Retinal pigment epithelial cell (primary cell): ENCODE measurements at regions not wholly inside any gene's neighbourhood (a gene's known extent, or its start where the extent isn't known, plus 50 kb on each side); places are given as distances from the start of the nearest gene placed in this dataset.

Experiments used
- DNase-seq: peaks from one replicate; pipeline ENCODE4 v3.0.0-alpha.2; 2010; ENCODE audit warnings: low read depth
- H3K4me3 ChIP-seq: 2 replicates; pipeline ENCODE4 v1.5.1; 2011; ENCODE audit warnings: mild to moderate bottlenecking, low read length, control low read depth, moderate library complexity
- TF ChIP-seq, protein P1 (sequence below): conservative IDR thresholded peaks from 2 replicates; pipeline ENCODE4 v1.5.1; 2011; ENCODE audit warnings: low read depth, low read length, control low read depth, inconsistent platforms

- no peak overlapping the region for H3K4me3 ChIP-seq
- TF ChIP-seq, protein P1, sequence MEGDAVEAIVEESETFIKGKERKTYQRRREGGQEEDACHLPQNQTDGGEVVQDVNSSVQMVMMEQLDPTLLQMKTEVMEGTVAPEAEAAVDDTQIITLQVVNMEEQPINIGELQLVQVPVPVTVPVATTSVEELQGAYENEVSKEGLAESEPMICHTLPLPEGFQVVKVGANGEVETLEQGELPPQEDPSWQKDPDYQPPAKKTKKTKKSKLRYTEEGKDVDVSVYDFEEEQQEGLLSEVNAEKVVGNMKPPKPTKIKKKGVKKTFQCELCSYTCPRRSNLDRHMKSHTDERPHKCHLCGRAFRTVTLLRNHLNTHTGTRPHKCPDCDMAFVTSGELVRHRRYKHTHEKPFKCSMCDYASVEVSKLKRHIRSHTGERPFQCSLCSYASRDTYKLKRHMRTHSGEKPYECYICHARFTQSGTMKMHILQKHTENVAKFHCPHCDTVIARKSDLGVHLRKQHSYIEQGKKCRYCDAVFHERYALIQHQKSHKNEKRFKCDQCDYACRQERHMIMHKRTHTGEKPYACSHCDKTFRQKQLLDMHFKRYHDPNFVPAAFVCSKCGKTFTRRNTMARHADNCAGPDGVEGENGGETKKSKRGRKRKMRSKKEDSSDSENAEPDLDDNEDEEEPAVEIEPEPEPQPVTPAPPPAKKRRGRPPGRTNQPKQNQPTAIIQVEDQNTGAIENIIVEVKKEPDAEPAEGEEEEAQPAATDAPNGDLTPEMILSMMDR = no peak
- DNase-seq = no peak
Measured at GRCh38 chr7:115274-115911, 77.0 kb upstream of the FAM20C start.

GRCh38 chr7:116188-116981, 76.0 kb upstream of the FAM20C start:
- H3K4me3 ChIP-seq = no peak overlapping the region
- DNase-seq = no peak
- TF ChIP-seq, protein P1 = no peak

DNA sequence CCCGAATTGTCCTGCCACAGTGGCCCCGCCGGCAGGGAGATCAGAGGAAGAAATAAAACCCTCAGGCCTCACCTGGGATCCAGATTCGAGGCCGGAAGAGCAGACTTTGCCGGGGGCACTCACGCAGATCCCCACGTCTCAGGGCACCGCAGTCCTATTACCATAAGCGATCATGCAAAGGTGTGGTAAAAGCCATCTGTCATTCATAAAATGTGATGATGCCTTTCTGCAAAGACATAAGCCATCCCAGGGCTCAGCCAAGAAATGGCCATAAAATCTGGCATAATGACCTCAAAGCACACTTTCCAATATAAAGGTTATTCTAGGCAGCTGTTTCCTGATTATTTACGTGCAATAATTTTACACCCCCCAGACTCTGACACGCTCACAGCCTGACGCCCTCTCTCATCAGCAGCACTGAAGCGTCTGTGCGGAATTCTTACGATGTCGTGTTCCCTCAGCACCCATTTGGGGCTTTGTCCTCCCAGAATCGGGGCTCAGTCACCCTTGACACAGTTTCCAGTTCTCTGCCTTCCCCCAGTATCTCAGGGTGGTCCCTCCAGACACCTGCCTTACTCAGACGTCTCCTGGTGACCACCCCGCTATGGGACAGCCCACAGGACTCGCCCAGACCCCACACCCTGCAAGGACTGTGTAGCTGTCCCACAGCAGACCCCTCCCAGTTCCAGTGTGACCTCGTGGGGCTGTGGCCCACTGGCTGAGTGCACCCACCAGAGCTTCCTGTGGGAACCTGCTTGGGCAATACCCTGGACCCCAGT, 74.3 kb upstream of the FAM20C start:
- DNase-seq = no peak
- H3K4me3 ChIP-seq = no peak overlapping the region
- TF ChIP-seq, protein P1 = no peak

- no peak overlapping the region for H3K4me3 ChIP-seq
- no peak for DNase-seq
Measured at GRCh38 chr7:118615-119391, 73.6 kb upstream of the FAM20C start.

DNA sequence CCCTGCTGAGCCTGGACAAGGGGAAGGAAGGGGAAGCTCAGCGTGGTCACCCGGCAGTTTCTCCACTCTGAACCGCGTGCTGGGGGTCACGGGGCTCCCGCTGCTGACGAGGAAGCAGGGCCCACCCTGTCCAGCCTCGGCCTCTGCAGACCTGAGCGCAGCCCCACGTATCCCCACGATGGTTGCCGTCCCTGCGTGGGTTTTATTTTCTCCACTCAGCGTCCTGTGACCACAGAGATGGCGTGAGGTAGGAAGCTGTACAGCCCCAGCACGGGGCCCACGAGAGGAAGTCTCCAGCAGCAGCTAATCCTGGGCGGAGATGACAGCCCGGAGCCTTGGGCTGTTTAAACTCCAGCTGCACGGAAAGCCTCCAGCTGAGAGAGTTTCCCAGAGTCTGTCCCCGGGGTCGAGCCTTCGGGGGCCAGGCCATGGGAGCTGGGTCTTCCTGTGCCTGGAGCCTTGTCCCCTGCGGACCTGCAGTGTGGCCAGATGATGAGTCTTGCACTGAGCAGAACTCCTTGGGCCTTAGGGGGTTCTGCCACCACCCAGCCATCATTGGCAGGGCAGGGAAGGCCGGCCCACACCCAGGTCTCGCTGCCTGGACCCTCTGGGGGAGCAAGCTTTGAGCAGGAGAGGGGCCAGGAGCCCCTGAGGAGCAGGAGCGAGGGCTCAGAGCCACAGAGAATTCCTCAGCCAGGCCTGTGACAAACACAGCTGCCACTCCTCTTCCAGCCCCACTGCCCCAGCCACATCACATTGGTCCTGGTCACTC, 72.8 kb upstream of the FAM20C start:
- no peak for DNase-seq
- no peak overlapping the region for H3K4me3 ChIP-seq
- TF ChIP-seq, protein P1 = no peak

More at GRCh38 chr7:118615-119391, 73.6 kb upstream of the FAM20C start:
- TF ChIP-seq, protein P1 = no peak
